HG03354 (cell line): ENCODE measurements at regions not wholly inside any gene's neighbourhood (a gene's known extent, or its start where the extent isn't known, plus 50 kb on each side); places are given as distances from the start of the nearest gene placed in this dataset.
"Not testable (repeated sequence)": the region's sequence is repeated elsewhere in the genome, so short reads cannot be mapped to it uniquely, and the experiment has no call there.

Experiments used
- ATAC-seq: cut with Tn5 transposase; IDR thresholded peaks from one replicate; pipeline ENCODE4 v1.9.1; 2021; ENCODE audit warnings: mild to moderate bottlenecking; ENCODE audit not compliant: unreplicated experiment, poor library complexity, severe bottlenecking

GRCh38 chr2:7355781-7356180 is 438.6 kb downstream of the RNF144A start:
- ATAC-seq = no peak

- ATAC-seq = no peak
These were observed 439.8 kb downstream of the RNF144A start for GRCh38 chr2:7356909-7357584.

DNA sequence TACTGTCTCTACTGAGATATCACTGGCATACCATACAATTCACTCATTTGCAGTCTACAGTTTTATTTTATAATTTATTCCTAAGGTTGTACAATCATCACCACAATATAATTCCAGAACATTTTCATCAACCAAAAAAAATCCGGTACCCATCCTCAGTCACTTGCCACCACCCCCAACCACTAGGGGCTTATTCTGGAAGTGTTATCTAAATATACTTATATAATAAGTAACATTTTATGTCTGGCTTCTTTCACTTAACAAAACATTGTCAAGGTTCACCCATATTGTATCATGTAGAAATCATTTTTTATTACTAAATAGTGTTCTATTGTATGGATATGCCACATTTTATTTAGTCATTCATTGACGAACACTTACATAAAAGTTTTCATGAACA is 440.8 kb downstream of the RNF144A start:
- ATAC-seq = no peak

GRCh38 chr2:7358865-7359447 is 441.7 kb downstream of the RNF144A start:
- no peak for ATAC-seq

GRCh38 chr2:7363906-7364305 is 446.7 kb downstream of the RNF144A start:
- ATAC-seq = no peak

- no peak for ATAC-seq
These were observed 451.0 kb downstream of the RNF144A start for GRCh38 chr2:7368211-7368610.

DNA sequence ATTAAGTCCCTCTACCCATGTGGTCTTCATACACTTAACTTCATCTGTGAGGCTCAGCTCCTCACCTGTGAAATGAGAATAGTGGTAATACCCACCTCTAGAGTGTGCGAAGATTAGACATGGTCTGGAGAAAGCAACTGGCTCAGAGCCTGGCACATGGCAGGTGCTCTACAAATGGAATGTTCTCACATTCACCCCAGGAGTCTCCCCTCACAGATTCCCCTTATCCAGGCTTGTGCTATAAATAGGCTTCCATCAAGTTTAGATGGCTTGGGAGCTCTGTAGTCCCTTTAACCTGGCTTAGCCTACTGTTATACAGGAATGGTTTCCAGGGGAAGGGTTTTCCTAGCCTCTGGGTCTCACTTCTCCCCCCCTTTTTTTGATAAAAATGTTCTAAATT is 455.9 kb downstream of the RNF144A start:
- no peak for ATAC-seq

GRCh38 chr2:7375901-7376300 is 458.7 kb downstream of the RNF144A start:
- ATAC-seq = no peak

DNA sequence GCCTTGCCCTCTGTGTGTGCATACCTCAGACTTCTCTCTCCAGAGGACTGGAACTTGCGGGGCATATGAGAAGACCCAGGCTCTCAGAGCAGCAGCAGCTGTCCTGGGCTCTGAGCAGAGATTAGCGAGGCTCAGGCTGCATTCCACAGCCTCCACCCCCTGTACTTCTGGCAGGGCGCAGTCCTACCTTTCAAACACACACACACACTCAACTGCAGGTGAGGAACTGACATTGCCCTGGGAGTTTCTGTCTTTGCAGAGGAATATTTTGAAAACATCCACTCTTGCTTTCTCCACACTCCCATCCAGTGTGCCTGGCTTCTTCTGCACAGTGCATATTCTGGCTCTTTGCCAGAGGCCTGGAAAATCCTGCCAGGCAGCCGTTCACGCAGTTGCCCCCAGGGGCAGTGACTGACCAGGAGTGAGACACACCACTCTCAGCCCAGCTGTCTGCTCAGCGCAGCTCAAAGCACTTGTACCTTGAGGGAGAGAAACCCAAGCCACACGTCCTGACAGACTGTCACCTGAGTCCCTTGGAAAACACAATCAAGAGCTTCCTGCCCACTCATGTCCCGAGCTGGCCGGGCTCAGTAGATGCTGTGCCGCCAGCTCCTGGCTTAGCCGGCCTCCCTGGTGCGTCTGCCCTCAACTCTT is 460.8 kb downstream of the RNF144A start:
- no peak for ATAC-seq

GRCh38 chr2:7378591-7378990 is 461.4 kb downstream of the RNF144A start:
- no peak for ATAC-seq

DNA sequence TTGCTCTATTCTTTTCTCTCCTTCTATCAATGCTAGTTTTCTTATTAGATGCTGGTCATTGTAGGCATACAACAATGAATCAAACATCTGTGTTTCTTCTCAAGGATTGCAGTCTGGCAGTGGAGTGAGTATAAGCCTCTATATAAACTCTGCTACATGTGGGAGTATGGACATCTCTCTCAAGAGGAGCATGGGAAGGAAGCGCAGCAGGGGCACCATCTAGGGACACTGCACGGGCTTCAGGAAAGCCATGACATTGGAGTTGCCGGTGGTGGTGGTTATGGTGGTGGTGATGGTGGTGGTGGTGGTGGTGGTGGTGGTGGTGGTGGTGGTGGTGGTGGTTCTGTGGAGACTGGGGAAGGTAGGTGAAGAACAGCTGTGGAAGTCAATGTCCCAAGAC is 462.6 kb downstream of the RNF144A start:
- ATAC-seq = no peak

GRCh38 chr2:7384773-7385349 is 467.6 kb downstream of the RNF144A start:
- no peak for ATAC-seq

- not testable (repeated sequence) for ATAC-seq
These were observed 473.1 kb downstream of the RNF144A start for GRCh38 chr2:7390311-7390710.

DNA sequence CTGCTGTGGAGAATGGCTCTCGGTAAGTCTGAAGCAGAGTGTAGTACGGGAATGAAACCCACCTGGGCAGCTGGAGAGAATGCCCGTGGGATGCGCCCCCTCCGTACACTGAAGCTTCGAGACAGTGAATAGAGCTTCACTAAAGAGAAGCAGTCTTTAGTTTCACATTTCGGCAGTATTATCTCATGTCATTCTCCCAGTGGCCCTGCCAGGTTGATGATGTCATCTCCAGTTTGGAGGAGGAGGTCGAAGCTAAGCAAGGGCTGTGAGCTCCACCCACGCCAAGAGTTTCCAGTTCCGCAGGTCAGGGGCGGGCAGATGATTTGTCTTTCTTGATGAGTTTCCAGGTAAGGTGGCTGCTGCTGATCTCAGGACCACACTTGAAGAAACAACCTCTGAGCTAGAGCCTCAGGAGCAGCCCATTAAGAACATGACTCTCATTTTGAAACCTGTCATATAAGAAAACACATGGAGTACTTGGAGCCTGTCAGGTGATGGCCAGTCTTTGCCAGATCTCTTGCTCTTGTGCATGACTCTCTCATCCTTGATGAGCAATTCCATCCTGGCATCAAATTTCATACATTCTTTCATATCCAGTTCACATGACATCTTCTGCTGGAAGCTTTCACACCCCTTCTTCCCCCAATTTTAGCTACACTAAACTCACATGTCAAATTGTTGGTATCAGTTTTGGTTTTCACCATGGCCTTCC is 475.0 kb downstream of the RNF144A start:
- ATAC-seq = no peak

- no peak for ATAC-seq
These were observed 477.0 kb downstream of the RNF144A start for GRCh38 chr2:7394195-7394594.

DNA sequence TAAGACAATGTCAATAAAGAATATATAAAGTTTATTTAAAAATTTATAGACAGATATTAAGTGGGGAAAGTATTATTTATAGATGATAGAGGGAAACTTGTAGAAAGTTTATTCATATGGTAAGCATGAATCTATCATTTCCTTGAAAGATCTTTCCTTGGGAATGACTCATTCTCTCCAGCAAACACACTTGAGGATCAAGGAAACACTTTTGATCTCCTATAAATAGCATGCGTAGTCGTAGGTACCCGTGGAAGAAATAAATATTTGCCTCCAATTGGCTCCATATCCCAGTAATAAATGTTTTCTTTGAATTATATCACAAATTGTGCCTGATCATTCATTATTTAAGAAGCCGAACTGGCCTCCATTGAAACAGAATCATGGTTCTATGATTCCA is 483.4 kb downstream of the RNF144A start:
- ATAC-seq = no peak

GRCh38 chr2:7403092-7403775 is 486.0 kb downstream of the RNF144A start:
- no peak for ATAC-seq

GRCh38 chr2:7405861-7406715 is 488.9 kb downstream of the RNF144A start:
- no peak for ATAC-seq

- ATAC-seq = no peak
These were observed 489.8 kb downstream of the RNF144A start for GRCh38 chr2:7407001-7407400.
